Glomerular visceral epithelial cell (primary cell): ENCODE measurements at regions not wholly inside any gene's neighbourhood (a gene's known extent, or its start where the extent isn't known, plus 50 kb on each side); places are given as distances from the start of the nearest gene placed in this dataset.

Source experiments
- DNase-seq: peaks from one replicate; pipeline ENCODE4 v3.0.0-alpha.2; 2016; ENCODE audit errors: extremely low spot score

DNA sequence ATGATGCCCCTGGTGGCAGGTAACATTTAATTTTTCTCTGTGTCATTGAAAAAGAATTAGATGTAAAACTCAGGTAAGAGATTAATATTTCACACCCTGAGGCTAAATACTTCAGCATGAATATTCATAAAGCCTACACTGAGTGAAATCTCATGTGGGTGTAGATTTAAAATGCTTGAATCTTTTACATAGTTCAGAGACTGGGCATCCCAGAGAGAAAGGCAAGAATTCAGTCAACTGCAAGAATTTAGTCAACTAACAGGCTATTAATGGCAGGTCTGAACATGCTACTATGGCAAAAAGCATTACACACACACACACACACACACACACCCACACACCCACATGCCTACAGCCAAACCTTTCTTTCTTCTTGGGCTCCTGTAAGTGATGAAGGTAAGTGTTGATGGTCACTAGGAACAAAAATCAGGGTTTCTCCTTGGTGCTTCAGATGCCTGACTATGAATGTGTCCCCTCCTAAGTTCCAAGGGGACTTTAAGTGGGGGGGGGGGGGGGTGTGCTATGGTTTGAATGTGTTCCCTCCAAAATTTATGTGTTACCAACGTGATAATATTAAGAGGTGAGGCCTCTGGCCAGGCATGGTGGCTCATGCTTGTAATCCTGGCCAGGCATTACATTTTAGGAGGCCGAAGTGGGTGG is 63.7 kb upstream of the PSMD7 start:
- DNase-seq, result no peak

DNA sequence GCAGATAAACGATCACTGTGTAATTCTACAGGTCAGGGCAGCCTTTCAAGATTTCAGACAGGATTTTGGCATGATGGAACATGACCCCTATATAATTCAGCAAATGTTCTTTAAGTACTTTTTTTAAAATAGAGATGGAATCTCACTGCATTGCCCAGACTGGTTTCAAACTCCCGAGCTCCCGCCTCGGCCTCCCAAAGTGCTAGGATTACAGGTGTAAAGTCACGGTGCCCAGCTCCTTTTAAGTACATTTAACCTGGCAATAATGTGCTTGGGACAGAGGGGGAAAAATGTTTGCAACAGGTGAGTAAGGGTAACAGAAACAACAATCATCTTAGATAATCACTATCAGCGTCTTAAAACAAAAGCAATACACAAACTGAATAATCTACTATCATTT is 66.5 kb upstream of the PSMD7 start:
- DNase-seq, result no peak

DNA sequence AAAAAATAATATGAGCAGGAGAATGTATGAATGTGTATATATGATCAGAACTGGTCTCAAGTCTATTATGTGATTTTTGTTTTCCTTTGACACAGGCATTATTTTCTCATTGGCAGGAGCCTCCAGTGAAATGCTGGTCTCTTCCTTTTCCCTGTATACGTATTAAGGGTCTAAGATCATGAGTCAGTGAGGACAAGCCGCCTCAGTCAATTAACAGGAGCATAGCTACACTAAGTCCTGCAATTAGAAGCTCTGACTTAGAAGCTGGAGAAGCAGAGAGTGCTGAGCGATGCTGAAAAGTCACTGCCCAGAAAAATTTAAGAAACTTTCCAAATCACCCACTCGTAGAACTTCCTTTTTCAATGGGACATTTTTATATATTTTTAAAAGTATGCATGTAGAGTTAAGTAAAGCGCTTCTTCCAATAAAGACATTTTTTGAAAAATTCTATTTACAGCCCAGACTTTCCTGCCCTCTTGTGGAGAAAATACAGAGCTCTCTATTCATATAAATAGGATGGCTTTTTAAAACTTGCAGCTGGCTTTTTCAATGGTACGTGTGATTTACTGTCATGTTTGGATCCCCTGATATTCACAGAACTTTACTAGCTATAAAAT is 70.2 kb upstream of the PSMD7 start:
- DNase-seq, result no peak

DNA sequence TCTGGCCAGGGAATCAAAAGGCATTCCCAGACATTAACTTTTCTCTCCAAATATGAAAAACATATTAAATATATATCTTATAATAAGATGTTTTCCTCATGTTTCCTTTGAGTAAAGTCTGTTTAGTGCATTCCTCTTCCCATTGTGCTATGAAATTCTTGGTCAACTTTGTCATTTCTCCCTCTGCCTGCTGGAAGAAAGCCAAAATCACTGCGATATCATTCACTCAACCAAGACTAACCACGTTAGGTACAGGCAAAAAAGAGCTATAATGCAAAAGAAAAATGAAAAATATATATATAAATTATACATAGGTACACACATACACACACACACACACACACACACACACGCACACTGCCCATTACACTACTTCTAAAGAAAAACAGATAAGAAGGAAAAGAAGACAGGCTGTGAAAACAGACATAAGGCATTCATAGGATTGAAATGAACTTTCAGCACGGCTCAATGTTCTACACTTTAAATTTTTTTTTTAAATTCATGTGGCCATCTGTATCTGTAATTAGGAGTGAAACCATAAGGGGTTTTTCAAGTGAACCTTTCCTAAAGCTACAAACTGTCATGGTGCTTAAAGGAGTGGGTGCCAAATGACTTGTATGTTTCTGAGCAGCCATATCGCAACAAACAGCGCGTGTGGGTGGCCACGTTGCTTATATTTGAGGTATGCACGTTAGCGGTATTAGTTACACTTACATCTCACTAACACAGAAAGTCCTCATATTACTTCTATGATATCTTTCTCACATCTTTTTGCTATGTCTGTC is 71.6 kb upstream of the PSMD7 start:
- DNase-seq, result no peak

DNA sequence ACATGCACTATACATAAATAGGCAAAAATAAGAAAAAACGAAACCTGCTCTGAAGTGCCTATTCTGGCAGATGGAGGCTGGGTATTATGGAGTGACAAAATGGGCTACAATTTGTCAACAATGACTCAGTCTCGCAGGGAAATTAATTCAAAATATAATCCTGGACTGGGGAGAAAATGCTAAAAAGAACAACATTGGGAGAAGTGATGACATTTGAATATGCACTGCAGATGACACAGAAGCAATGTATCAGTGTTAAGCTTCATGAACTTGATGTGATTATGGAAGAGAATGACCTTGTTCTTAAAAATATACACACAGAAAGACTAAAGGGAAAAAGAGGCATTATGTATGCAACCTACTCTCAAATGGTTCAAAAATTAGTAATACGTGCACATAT is 74.8 kb upstream of the PSMD7 start:
- no peak for DNase-seq

DNA sequence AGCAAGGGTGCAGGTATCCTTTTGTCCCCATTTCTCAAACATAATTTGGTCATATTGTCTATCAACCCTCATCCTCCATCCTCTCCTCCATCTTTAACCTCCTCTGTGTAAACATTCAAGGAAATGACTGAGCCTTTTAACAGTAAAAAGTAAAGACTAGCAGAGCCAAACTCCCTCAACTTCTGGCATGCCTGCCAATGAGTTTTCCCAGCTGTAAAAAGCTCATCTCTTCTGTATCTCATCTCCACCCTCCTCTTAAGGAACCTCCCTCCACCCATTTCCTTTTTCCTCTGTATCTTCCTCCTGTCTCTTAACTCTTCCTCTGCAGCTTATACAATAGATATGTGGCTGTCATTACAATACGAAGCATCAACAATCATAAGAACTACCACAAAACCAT is 76.9 kb upstream of the PSMD7 start:
- DNase-seq, result no peak

GRCh38 chr16:74218871-74219270 is 77.7 kb upstream of the PSMD7 start:
- DNase-seq, result no peak

DNA sequence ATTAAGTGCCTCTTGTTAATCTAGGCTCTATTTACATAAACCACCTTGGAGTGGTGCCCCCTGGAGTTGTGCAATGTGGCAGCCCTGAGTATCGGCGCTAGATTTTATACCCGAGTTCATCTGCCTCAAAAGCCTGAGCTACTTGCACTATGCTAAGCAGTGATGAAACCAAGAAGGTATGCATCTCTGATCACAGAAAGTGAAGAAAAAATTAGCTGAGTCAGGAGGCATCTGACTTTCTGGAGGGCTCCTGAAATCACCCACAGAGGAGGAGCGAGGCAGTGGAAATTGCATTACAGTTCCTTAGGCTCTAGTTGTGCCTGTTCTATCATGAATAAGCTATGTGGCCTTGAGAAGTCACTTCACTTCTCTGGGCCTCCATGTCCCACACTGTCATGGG is 80.3 kb upstream of the PSMD7 start:
- no peak for DNase-seq

DNA sequence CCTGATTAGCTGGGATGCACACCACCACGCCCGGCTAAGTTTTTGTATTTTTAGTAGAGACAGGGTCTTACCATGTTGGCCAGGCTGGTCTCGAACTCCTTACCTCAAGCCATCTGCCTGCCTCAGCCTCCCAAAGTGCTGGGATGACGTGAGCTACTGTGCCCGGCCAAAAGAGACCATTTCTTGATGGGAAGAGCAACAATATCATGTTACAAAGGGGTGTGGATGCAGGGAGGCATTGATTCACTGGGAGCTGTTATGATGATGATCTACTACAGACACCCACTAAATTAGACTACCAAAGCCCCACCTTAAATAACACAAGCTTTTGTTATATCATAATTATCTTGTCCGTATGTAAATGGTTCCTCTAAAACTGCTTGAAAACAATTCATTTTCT is 81.4 kb upstream of the PSMD7 start:
- DNase-seq, result no peak

GRCh38 chr16:74213372-74213771 is 83.2 kb upstream of the PSMD7 start:
- no peak for DNase-seq

DNA sequence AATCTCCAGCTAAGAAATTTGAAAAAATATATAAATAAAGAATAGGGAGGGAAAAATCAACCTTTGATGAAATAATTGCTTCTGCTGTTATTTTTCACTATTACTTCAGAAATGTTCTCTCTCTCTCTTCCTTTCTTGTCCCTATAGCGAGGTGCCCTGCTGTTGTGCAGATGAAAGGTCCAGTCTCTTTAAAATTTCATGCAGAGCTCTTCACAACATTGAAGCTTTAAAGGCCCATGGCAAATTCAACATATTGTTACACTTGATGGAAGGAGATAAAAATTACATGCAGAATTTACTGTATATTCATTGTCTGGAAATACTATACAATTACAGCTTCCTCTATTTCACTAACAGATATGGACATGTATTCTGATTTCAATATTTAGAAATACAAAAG is 86.4 kb upstream of the PSMD7 start:
- no peak for DNase-seq

GRCh38 chr16:74202009-74202408 is 94.6 kb upstream of the PSMD7 start:
- no peak for DNase-seq

DNA sequence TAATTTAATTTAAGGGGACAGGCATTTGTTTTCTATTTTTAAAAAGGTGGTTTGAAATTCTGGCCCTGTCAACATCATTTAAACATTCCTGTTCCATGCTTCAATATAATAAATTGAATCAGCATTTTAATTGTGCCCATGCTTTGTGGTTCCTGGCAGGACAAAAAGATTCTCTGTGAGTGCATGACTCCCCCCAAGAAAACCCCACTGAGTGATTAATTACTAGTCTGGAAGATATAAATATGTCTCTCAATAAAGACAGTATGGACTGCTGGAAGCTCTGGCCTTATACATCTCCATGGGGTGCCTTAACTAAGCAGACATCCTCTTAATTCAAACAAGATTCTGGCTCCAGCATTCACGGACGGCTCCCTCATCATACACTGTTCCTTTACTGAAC is 95.0 kb upstream of the PSMD7 start:
- no peak for DNase-seq

GRCh38 chr16:74200921-74201320 is 95.7 kb upstream of the PSMD7 start:
- no peak for DNase-seq

GRCh38 chr16:74199842-74200124 is 96.8 kb upstream of the PSMD7 start:
- DNase-seq, result no peak

DNA sequence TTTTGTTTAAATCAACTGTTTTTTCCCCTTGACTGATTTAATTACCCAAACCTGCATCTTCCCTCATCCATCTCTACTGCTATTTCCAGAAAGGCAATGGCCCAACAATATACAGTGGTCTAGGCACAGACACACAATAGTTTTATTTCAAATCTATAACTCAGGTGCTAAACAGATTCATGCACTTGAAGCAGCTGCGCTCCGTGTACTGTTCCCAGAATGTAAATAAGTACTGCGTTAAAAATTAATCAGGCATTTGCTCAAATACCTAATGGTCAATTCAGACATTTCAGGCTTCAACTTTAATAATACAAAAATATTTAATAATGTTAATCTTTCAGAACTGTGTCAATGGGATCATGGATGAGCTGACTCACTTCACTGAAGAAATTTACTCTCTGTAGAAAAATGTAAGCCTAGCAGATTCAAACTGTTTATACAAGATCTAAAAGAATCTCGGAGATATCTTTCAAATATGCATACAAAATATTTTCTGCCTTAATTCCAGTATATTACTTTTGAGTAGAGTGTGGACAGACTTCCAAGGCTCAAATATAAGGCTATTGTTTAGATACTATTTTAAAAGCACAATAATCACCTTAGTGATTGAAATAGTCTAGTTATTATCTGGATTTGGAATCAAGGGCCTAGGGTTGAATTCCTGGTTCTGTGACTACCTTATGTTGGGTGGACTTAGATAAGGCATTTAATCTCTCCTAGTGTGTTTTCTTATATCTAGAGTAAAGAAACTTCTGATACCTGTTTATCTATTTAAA is 97.4 kb upstream of the PSMD7 start:
- no peak for DNase-seq

- DNase-seq, result no peak
These were observed 104.3 kb upstream of the PSMD7 start for GRCh38 chr16:74192281-74192797.

GRCh38 chr16:74190292-74190691 is 106.3 kb upstream of the PSMD7 start:
- no peak for DNase-seq

- no peak for DNase-seq
These were observed 107.8 kb upstream of the PSMD7 start for GRCh38 chr16:74188856-74189255.

- DNase-seq, result no peak
These were observed 110.0 kb upstream of the PSMD7 start for GRCh38 chr16:74186561-74186971.

GRCh38 chr16:74184839-74185238 is 111.8 kb upstream of the PSMD7 start:
- DNase-seq, result no peak

GRCh38 chr16:74183601-74184360 is 112.8 kb upstream of the PSMD7 start:
- DNase-seq, result no peak
